Umbilical cord (tissue), 1 donor: ENCODE measurements at regions not wholly inside any gene's neighbourhood (a gene's known extent, or its start where the extent isn't known, plus 50 kb on each side); places are given as distances from the start of the nearest gene placed in this dataset.
"Not testable (repeated sequence)": the region's sequence is repeated elsewhere in the genome, so short reads cannot be mapped to it uniquely, and the experiment has no call there.

Experiments
- DNase-seq: peaks from one replicate; pipeline ENCODE4 v3.0.0-alpha.2; 2015; ENCODE audit warnings: low spot score

GRCh38 chr14:81584495-81584894 is 50.8 kb upstream of the SEL1L start:
- DNase-seq: no peak

GRCh38 chr14:81589381-81590065 is 55.9 kb upstream of the SEL1L start:
- DNase-seq: no peak

- no peak for DNase-seq
Measured at GRCh38 chr14:81591266-81591665, 57.6 kb upstream of the SEL1L start.

GRCh38 chr14:81594012-81594411 is 60.4 kb upstream of the SEL1L start:
- peak; percentile 94 for DNase-seq

GRCh38 chr14:81605660-81606059 is 72.0 kb upstream of the SEL1L start:
- DNase-seq: peak; percentile 62

GRCh38 chr14:81613341-81614045 is 79.8 kb upstream of the SEL1L start:
- DNase-seq: no peak

- DNase-seq: not testable (repeated sequence)
Measured at GRCh38 chr14:81614302-81614701, 80.6 kb upstream of the SEL1L start.

- no peak for DNase-seq
Measured at GRCh38 chr14:81618695-81619094, 85.0 kb upstream of the SEL1L start.

- no peak for DNase-seq
Measured at GRCh38 chr14:81619816-81620215, 86.2 kb upstream of the SEL1L start.

- DNase-seq: not testable (repeated sequence)
Measured at GRCh38 chr14:81623771-81624396, 90.2 kb upstream of the SEL1L start.

GRCh38 chr14:81625343-81625742 is 91.7 kb upstream of the SEL1L start:
- peak; percentile 75 for DNase-seq

GRCh38 chr14:81632157-81632556 is 98.5 kb upstream of the SEL1L start:
- DNase-seq: no peak

GRCh38 chr14:81633496-81633895 is 99.8 kb upstream of the SEL1L start:
- DNase-seq: no peak

- no peak for DNase-seq
Measured at GRCh38 chr14:81637639-81638038, 104.0 kb upstream of the SEL1L start.

- peak; percentile 77 for DNase-seq
Measured at GRCh38 chr14:81638656-81639280, 105.1 kb upstream of the SEL1L start.

- no peak for DNase-seq
Measured at GRCh38 chr14:81653626-81654025, 120.0 kb upstream of the SEL1L start.

- no peak for DNase-seq
Measured at GRCh38 chr14:81655423-81656314, 122.0 kb upstream of the SEL1L start.

- DNase-seq: no peak
Measured at GRCh38 chr14:81656811-81657210, 123.2 kb upstream of the SEL1L start.

GRCh38 chr14:81662066-81662465 is 128.4 kb upstream of the SEL1L start:
- no peak for DNase-seq

GRCh38 chr14:81662570-81663197 is 129.0 kb upstream of the SEL1L start:
- DNase-seq: no peak
